T-helper 9 cell (primary cell): ENCODE measurements at regions not wholly inside any gene's neighbourhood (a gene's known extent, or its start where the extent isn't known, plus 50 kb on each side); places are given as distances from the start of the nearest gene placed in this dataset.
"Not testable (repeated sequence)": the region's sequence is repeated elsewhere in the genome, so short reads cannot be mapped to it uniquely, and the experiment has no call there.

Experiments used
- DNase-seq: peaks from one replicate; pipeline ENCODE4 v3.0.0-alpha.2; 2020

DNA sequence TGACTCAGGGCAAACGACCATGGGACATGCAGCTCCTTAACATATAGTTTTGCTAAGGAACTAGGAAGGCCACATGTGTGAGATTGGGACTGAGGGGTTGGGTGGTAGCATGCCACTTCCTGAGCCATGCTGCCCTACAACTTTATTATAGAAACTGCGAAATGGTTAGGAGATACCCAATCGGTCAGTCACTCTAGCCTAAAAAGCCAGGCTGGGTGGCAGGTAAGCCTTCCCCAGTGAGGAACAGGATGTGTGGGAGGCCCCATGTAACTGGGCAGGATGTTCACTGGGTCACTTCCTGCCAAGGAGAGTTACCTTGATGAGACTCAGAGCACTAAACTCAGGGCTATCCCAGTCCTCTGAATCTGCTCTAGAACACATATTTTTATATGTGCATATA, 123.5 kb downstream of the MAP3K7 start:
- DNase-seq = no peak

DNA sequence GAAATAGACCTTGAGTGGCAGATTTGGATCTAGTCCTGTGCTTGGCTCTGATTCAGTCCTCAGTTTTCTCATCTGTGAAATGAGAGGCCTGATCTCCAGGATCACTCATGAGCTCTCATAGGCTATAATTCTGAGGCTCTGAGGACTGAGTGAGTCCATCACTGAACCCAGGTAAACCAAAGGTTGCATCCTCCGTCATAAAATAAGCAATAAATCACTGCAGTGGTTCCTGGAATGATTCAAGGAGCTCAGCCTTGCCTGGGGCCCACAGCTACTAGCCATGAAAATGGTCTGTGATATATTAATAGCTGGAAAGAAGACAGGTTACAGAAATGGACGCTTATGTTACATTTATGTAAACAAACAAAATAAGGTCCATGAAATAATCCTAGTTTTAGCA, 124.8 kb downstream of the MAP3K7 start:
- DNase-seq = no peak

DNA sequence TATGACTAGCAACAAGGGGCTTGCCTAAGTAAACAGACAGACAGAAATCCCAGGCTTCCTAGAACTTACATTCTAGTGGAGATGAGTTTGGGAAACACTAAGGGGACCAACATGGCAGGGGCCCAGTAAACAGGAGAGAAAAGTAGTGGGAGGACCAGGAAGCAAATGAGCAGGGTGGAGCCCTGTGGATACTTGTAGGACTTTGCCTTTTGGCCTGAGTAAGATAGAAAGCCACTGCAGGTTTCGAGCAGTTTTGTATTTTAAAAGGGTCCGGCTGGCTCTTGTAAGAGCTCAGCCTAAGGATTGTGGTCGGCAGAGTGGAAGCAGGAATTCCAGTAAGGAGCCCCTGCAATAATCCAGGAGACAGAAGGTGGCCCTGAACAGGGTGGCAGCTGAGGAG, 125.5 kb downstream of the MAP3K7 start:
- no peak for DNase-seq

DNA sequence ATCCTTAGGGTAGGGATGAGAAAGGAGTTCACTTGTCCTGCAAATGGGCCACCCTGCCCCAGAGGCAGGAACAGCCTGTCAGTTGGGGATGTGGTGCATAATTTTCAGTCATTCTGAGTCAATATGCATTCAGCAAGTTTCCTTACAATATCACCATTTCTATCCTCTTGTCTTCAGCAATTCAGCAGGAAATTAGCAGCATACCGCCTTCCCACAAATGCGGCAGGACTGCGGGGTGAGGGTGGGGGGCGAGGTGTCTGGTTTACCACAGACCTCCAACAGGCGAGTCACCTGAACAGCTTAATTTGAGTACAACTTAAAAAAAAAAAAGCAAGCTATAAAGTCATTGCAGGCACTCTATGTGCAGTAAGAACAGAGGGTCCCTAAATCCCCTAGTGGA, 126.8 kb downstream of the MAP3K7 start:
- no peak for DNase-seq

DNA sequence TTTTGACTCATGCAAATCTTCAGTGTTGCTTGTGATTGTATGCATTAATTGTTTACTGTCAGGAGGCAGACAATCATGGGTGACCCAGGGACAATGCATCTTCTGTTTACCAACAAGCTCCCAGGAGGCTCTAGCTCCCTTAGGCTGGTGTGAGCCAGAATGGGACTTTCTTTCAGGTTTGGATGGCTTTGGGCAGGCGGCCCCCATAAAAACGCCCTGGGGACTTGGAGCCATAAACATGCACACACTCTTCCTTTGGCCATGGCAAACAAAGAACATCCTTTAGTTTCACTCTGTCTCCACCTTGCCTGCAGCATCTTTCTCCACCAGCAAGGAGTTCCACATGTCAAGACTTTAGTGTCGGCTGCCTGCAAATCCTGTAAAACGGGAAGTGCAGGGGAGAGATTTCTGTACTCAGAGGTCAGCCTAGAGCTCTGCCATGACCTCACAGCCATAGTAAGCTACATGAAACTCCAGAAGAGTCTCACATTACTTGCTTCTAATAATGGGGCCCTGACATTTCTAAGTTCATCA, 127.6 kb downstream of the MAP3K7 start:
- no peak for DNase-seq

DNA sequence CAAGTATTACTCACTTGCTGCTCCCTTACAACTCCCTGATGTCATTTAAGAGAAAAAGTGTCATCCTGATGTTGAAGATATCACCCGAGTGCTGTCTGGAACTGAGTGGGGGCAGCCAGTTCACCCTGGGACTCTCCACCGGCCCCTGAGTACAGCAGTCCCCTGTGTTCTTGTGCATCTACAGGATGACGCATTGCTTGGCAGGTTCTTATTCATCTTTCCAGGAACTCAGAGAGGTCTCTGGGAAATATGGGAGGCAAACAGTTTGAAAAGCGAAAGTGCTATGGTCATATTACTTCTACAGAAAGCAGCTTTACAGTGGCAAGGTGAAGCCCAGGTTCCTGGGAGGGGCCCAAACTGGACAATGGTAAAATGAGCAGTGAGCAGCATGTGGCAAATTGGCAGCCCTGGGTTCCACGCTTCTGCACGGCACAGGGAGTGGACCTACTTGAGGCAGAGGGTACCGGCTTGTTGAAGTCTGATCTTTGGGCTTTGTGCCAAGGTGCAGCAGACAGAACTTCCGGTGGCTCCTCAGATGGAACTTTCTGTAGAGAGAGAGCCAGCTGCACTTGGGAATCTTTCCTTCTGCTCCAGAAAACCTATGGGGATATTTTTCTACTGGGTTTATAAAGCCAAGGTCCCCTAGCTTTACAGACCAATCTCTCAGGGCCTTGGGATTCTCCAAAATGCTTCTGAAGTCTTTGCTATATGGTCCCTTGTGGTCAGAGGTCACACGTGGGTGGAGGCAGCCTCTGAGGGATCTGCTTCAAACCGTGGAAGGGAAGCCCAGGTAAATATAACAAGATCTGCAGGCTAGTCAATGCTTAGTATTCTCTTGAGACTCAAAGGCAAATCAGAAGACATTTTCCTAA, 128.3 kb downstream of the MAP3K7 start:
- DNase-seq = peak; percentile 34

DNA sequence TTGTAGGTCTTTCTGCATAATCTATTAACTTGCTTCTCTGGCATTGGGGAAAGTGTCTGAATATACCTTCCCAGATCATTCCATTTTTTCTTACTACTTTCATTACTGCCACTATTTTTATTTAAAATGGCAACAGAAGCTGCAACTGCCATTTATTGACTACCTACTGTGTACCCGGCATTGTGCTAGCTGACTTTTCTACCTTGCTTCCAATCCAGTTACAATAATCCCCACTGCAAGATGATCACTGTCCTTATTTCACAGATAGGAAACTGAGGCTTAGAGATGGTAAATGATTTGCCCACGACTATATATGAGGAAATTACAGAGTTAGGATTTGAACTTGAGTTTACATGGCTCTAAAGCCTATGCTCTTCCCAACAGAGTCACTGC, 129.0 kb downstream of the MAP3K7 start:
- no peak for DNase-seq

DNA sequence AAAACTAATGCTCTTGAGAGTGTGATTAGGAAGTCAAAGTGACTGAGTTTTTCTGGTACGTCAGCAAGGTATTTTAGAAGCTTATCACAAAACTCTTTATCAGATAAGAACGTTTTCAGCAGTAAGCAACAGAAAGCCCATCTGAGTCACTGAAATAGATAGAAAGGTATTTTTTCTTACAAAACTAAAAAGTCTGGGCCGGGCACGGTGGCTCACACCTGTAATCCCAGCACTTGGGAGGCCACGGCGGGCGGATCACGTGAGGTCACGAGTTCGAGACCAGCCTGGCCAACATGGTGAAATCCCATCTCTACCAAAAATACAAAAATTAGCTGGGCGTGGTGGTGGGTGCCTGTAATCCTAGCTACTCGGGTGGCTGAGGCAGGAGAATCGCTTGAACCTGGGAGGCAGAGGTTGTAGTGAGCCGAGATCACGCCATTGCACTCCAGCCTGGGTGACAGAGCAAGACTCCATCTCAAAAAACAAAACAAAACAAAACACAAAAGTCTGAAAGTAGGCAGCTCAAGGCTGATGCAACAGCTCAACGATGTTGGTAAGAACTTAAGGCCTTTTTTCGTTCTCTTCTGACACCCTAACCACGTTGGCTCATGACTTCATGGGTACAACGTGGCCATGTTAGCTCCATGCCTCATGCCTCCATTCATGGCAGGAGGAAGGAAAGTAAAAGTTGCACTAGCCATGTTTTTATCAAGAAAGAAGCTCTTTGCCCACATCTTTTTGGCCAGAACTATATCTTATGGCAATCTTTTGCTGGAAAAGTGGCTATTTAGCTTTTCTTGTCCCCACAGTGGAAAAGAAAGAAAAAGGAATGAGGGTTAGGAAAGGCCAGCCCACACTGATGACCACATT, 129.6 kb downstream of the MAP3K7 start:
- not testable (repeated sequence) for DNase-seq

DNA sequence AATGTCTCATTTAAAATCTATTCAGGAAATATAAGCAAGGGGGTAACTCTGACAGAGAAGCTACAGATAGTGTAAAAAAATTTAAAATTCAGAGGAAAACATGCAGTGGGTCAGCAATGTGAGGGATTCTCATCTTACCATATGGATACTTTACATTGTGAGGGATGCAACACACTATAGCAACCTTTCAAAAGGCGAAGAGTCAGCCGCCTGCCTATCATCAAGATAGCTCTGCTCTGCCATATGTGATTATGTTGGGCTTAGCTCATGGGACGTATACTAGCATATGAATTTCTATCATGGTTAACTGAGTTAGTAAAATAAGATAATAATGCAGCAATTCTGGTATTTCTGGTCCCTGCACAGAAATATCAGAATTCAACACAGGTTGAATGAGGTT, 130.9 kb downstream of the MAP3K7 start:
- no peak for DNase-seq

DNA sequence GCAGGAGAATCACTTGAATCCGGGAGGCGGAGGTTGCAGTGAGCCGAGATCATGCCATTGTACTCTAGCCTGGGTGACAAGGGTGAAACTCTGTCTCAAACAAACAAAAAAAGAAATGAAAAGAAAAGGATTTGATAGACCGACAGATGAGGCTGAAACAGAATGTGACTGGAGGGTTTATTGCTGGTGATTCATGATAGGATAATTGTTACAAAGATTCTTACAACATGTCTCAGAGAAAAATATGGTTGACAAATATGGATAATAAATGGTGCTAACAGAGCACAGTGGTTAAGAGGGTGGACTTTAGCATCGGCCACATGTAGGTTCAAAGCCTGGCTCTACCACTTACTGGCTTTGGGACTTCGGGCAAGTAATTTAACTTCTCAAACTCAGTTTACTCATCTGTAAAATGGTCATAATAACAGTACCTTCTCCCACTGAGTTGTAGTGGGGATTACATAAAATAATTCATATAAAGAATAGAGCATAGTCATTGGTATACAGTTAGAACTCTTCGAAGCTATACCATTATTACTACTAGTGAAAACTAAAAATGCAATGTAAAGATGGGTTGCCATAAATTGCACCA, 131.9 kb downstream of the MAP3K7 start:
- no peak for DNase-seq

DNA sequence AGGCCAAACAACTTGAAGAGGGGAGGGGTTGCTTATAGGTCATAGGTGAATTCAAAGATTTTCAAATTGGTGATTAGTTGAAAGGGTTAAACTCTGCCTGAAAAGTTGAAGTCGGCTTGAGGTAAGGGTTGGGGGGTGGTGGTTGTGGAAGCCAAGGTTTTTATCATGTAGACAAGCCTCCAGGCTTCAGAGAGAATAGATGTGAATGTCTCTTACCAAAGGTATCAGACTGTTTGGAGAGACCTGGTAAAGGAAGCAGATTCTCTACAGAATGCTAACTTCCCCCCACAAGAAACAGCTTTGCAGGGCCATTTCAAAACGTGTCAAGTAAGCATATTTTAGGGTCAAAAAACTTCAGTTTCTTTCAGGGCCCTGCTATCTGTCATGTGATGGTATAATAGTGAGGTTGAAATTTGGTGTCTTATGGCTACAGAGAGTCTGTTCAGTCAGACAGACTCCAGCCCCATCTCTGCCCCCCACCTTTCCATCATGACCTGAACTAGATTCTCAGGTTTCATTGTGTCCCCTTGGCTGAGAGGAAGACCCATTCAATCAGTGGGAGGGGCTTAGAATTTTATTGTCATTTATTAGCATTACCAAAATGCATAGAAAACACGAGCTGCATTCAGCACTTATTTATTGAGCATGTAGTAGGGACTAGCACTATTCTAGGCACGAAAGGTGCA, 136.5 kb downstream of the MAP3K7 start:
- DNase-seq = no peak

DNA sequence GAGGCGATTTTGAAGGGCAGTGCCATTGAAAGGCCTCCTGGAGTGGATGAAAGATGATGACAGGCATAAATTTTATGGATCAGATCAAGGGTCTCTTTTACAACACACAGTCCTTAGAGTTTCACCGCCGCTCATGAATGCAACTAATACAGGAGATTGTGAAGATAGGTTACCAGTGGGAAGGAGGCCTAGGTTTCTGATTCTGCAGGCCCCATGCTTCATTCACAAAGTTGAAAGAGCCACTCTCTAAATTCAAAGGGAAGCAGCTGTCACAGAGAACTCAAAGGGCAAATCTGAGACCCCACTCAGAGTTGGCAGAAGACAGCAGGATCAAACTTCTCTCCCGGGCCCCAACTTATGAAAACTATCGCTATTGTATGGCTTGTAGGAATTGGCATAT, 137.6 kb downstream of the MAP3K7 start:
- no peak for DNase-seq

DNA sequence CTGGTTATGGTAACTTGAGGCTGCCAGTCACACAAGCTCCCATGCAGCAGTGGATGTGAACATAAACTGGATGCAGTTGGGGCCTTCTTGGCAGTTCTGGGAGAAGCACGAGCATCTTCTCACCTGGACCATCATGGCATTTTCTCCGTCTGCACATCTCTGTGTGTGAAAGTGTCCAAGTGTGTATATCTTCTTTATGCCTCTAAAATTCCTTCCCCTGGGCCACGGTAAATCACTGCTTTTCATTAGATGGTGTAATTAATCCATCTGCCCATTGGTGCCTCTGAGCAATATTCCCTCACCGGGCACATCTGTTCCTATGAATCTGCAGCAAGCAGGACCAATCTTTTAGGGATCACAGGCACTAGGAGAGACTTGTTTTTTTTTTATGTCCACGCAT, 138.0 kb downstream of the MAP3K7 start:
- no peak for DNase-seq

DNA sequence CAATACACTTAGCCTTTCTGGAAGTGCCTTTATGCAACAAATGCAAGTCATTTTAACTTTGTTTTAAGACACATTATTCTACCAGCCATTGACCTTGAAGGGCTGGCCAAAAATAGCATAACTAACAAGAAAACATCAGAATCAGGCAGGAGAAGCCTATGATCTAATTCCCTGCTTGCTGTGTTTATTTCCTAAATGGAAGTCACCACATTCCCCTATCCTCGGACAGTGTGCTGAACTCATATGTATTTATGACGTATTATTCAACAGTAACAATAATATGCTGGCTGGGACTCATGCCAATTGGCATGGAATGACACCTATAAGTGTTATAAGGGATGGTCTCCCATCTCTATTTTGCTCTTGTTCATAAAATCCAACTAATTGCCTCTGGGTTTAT, 140.7 kb downstream of the MAP3K7 start:
- DNase-seq = no peak

DNA sequence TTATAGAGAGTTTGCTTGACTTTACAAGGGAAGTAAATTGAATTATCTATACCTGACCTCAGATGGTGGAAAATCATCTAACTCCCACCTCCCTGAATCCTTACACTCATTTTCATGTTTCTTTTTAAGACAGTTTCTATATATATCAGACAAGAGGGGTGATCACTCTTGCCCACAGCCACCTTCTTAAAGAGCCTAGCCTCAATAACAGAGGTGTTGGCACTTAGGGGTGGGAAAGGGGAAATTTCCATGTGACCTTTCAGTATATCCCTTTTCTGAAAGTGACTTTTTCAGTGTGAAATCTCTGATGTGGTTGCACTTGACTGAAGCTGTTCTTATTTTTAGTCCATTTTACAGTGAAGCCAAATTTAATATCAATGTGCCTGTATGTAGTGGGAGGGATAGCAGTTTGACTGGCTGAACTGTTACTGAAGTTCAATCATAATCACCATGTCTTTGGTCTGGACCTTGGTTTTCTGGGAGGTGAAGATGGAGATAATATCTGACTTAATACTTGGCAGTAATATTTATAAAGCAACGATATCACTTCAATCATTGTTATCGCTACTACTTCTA, 141.3 kb downstream of the MAP3K7 start:
- DNase-seq = no peak

DNA sequence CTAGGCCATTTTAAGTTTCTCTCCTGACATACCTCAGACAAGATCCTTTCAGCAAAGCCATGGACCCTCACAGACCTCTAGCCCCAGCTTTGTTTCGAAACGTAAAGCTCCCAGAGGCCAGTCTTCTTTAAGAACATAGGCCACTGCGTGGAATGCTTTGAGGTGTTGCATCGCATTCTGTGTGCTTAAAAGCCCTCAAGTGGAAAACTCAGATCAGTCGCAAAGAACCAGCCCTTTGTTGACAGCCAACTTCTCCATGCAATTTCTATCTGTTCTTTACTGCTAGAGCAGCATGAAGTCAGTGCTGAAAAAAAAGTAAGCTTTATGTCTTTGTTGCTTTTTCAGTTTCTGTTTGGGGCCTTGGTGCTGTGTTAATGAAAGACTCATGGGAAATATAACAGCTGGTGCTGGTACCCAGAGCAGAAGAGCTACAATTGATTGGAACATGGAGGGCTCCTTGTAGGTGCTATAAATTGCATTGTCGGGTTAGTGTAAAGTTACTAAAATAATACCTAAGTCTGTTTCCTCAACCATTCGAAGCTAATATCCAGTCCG, 142.6 kb downstream of the MAP3K7 start:
- DNase-seq = no peak

DNA sequence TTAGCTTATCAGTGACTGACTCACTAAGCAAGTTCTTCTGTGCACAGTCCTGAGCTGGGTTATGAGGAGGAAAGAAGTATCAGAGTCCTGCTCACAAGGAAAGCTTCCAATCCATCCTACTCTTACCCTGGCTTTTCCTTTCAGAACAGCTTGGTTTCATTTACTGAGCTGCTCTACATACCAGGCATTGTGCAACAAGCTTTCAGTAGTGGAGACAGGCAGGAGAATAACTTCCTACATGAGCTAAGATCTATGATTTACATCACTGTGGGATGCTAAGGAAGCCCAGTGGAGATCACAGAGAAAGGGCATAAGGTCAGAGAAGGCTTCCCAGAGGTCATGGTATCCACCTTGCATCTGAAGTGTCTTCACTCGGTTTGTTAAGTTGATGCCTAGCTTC, 144.5 kb downstream of the MAP3K7 start:
- DNase-seq = no peak

DNA sequence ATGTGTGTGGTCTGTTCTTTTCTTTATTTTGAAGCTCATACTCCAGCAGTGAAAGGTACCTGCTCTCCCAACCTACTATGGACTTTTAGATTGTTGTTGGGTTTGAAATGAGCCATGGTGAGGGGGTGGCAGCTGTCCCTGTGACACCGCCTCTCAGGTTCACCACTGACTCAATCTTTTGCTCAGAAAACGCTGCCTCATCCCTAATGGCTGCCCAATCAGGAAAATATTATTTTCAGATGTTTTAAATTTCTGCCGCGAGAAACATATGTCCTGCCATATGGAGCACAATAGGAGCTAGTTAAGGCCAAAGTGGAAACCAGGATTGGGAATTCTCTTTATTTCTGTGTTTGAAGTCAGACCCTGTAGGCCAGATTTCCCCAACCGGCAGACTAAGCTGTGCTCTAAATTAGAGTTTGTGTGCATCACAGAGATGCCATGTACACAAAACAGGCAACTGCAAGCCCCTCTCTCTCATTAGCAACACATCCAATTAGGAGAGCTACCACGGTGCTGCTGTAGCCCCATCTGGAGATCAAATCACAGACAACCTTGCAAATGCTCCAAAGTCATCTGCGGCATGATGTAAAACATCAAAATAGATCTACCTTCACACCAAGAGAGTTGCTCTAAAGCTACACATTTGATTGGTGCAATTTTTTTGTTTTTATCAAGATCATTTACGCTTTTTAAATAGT, 144.1 kb upstream of the BACH2 start:
- DNase-seq = no peak

DNA sequence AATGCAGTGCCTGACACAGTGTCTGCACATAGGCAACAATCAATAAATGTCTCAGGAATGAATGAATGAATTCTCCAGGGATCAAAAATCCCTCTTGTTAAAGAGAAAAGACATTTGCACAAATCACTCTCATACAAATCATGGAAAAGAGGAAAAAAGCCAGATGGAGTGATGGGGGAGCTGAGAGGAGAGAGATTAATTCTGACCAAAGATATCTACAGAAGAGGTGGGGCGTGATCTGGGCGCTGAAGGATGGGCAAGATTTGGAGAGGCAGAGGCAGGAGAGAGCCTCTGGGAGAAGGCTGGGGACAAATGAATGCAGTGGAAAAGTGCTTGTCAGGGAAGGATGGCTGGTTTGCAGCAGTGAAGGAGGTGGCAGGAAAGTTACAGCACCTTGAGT, 142.9 kb upstream of the BACH2 start:
- no peak for DNase-seq

DNA sequence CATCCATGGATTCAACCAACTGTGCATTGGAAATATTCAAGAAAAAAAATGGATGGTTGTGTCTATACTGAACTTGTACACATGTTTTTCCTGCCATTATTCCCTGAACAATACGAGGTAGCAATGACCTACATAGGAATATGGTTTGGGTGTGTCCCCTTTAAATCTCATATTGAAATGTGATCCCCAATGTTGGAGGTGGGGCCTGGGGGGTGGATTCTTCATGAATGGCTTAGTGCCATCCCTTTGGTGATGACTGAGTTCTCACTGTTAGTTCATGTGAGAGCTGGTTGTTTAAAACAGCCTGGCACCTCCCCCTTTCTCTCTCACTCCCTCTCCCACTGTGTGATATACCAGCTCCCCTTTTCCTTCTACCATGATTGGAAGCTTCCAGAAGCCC, 139.8 kb upstream of the BACH2 start:
- DNase-seq = no peak

DNA sequence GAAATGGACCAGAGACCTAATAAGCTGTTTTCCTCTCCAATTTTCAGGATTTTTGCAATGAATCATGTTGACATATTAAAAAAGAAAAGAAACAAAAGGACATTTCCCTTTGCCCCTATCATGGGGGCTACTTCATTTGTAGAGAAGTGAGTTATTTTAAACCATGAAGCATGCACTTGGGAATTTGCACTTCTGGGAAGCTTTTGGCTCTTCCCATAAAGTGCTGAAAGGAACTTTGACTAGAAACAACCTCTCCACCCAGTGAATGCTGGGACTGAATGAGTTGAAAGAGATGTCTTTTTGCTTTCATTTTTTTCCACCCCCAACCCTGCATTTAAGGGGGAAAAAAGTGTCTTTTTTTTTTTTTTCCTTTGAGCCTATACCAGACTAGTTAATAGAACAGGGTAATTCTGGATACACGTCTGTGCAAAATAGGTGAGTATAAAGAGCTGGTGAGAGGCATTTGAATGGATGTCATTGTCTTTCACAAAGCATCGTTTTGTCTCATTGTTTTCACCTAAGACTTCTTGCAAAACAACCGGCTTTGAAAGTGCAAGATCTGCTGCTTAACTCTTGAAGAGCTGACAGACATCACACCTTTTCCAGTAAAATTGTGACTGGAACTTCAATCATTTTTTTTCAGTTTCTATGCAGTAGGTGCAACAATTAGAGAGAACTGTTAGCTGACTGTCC, 138.7 kb upstream of the BACH2 start:
- DNase-seq = no peak
